ENCODE measurements at regions not wholly inside any gene's neighbourhood (a gene's known extent, or its start where the extent isn't known, plus 50 kb on each side); places are given as distances from the start of the nearest gene placed in this dataset.

DNA sequence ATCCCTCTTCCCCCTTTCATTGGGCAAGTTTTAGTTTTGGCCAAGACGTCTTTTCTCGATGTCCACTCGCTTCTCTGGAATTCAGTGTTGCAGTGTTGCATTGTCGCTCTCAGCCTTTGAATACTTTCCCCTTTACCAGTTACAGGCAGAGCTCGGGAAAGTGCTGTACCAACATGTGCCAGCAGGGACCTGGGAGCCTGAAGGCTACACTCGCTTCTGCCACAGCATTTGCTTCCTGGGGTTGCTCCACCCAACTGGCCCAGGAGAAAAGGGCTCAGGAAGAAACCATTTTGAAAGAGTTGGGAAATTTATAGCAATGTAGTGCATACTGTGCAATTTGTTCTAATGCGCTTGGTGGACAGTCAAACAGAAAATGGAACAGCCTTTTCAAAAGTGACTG lies 78.6 kb downstream of the LINC00237 start:
- Histone ChIP-seq H3K27ac (no peak overlapping the region), H3K27me3 (no peaks in the 10 kb centered on the region), H3K4me3 (no peak overlapping the region), H3K9me3 (no peaks in the 10 kb centered on the region), H3K4me1 (no peaks in the 10 kb centered on the region), H3K36me3 (no peaks in the 10 kb centered on the region)
- no peak for TF ChIP-seq POLR2A (IDR thresholded peaks at IDR 0.05)
- TF ChIP-seq, protein P1, sequence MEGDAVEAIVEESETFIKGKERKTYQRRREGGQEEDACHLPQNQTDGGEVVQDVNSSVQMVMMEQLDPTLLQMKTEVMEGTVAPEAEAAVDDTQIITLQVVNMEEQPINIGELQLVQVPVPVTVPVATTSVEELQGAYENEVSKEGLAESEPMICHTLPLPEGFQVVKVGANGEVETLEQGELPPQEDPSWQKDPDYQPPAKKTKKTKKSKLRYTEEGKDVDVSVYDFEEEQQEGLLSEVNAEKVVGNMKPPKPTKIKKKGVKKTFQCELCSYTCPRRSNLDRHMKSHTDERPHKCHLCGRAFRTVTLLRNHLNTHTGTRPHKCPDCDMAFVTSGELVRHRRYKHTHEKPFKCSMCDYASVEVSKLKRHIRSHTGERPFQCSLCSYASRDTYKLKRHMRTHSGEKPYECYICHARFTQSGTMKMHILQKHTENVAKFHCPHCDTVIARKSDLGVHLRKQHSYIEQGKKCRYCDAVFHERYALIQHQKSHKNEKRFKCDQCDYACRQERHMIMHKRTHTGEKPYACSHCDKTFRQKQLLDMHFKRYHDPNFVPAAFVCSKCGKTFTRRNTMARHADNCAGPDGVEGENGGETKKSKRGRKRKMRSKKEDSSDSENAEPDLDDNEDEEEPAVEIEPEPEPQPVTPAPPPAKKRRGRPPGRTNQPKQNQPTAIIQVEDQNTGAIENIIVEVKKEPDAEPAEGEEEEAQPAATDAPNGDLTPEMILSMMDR (IDR thresholded peaks at IDR 0.05), result no peak
- DNase-seq, result no peak
- intact Hi-C loops (cut with DNase I; ENCODE audit: low total_unique reads), result no loop called here

DNA sequence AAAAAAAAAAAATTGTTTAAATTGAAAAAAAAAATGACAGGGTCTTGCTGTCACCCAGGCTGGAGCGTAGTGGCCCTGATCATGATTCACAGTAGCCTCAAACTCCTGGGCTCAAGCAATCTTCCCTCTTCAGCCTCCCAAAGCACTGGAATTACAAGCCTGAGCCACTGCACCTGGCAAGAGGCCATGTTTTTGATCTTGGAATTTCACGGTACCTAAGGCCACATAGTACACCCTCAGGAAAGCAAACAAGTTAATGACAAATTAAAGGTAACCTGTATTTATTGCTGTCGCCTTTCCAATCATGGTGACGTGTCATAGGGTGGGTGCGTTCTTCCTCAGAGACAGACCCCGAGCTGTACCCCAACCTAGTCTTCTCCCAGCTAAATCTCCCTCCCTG lies 79.2 kb downstream of the LINC00237 start:
- TF ChIP-seq, protein P1 (IDR thresholded peaks at IDR 0.05), result no peak
- no peak for TF ChIP-seq POLR2A (IDR thresholded peaks at IDR 0.05)
- Histone ChIP-seq H3K4me3 (no peak overlapping the region), H3K36me3 (no peaks in the 10 kb centered on the region), H3K27me3 (no peaks in the 10 kb centered on the region), H3K9me3 (no peaks in the 10 kb centered on the region), H3K27ac (no peak overlapping the region), H3K4me1 (no peaks in the 10 kb centered on the region)
- intact Hi-C loops (cut with DNase I; ENCODE audit: low total_unique reads), result no loop called here
- no peak for DNase-seq

DNA sequence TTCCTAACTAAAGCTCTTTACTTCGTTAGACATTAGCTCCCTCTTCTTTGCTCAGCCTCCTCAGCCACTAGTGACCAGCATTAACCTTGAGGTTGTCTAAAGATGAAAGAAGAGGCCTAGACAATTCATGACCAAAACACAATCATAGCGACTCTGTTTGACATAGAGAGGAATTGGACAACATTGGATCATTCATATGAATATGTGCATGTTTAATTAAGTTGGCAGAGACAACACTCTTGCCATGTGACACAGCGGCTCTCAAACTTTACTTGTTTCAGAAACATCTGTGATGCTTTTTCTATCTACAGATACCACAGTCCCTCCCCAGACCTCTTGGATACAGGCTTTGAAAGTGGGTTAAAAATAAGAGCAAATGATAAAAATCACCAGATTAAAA lies 81.7 kb downstream of the LINC00237 start:
- DNase-seq, result no peak
- H3K36me3 ChIP-seq, result no peaks in the 10 kb centered on the region
- H3K27me3 ChIP-seq, result no peaks in the 10 kb centered on the region
- no peak overlapping the region for H3K27ac ChIP-seq
- H3K9me3 ChIP-seq, result no peaks in the 10 kb centered on the region
- H3K4me1 ChIP-seq, result no peaks in the 10 kb centered on the region
- intact Hi-C loops (cut with DNase I; ENCODE audit: low total_unique reads), result no loop called here
- no peak for TF ChIP-seq POLR2A (IDR thresholded peaks at IDR 0.05)
- TF ChIP-seq, protein P1 (IDR thresholded peaks at IDR 0.05), result no peak
- no peak overlapping the region for H3K4me3 ChIP-seq

DNA sequence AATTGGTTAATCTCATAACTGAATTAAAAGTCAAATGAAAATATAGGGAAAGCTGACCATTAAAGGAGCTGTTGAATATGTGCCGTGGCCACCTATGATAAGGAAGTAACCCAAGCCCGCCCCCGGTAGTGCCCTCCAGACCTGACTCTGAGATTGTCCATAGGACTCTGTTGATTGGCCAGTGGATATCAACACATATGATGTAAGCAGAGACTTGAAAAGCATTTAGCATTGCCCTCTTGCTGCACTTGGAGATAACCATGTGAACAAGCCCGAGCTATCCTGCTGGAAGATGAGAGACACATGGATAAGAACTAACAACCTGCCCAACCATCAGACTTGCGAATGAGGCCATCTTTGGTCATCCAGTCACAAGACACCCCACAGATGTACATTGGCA lies 83.2 kb downstream of the LINC00237 start:
- H3K4me3 ChIP-seq, result no peak overlapping the region
- H3K4me1 ChIP-seq, result no peaks in the 10 kb centered on the region
- no peak overlapping the region for H3K27ac ChIP-seq
- TF ChIP-seq, protein P1 (IDR thresholded peaks at IDR 0.05), result no peak
- H3K9me3 ChIP-seq, result no peaks in the 10 kb centered on the region
- intact Hi-C loops (cut with DNase I; ENCODE audit: low total_unique reads), result no loop called here
- no peaks in the 10 kb centered on the region for H3K27me3 ChIP-seq
- DNase-seq, result no peak
- no peaks in the 10 kb centered on the region for H3K36me3 ChIP-seq

DNA sequence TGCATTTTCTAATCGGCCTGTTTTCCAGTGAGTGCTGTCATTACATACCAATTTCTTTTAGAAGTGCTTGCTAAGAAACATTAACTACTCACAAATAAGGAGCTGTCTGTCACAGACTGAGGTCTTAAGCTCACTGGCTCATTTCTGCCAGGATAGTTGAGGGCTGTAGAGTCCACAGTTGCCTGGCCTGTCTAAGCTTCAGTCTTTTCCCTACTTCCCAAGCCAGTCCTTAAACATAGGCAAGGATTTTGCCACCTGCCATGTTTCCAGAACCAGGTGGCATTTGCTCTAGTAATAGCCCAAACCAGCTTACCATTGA lies 84.7 kb downstream of the LINC00237 start:
- TF ChIP-seq, protein P1 (IDR thresholded peaks at IDR 0.05), result no peak
- TF ChIP-seq POLR2A (IDR thresholded peaks at IDR 0.05), result no peak
- Histone ChIP-seq H3K27me3 (no peaks in the 10 kb centered on the region), H3K27ac (no peak overlapping the region), H3K4me1 (no peaks in the 10 kb centered on the region), H3K36me3 (no peaks in the 10 kb centered on the region), H3K4me3 (no peak overlapping the region), H3K9me3 (no peaks in the 10 kb centered on the region)
- intact Hi-C loops (cut with DNase I; ENCODE audit: low total_unique reads), result no loop called here
- DNase-seq, result no peak
